ENCODE measurements at regions not wholly inside any gene's neighbourhood (a gene's known extent, or its start where the extent isn't known, plus 50 kb on each side); places are given as distances from the start of the nearest gene placed in this dataset.
A peak's percentile ranks its signal among the peaks of the same experiment; 100 is the strongest.
"Not testable (repeated sequence)": the region's sequence is repeated elsewhere in the genome, so short reads cannot be mapped to it uniquely, and the experiment has no call there.

DNA sequence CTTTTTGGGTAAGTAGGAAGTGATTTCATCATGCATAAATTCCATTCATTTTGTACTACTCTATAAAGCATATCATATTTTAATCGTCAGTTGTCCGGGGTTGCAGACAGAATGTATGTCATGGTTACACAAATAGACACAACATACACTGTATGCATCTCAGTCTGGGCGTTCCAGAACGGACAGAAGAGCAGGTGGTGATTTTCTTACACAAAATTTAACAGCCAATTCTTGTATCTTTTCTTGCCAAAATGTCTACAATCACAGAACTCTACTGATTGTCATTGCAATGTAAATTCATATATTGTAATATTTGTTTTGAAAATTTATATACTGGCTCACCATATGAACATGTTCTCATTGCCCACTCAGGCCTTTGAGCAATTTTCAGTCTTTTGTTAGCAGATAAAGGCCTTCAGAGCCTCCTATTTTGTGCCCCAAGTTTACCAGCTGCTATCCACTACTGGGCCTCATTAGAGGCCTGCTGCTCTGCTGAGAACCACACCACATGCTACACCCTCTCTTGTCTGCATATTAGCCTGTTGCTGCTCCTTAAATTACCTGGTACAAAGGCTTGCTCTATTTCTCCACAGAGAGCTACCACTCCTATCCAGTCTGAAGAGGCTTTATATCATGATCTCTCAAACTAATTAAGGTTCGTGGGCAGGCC lies 61.5 kb downstream of the PRDM13 start:
- no peak for DNase-seq

DNA sequence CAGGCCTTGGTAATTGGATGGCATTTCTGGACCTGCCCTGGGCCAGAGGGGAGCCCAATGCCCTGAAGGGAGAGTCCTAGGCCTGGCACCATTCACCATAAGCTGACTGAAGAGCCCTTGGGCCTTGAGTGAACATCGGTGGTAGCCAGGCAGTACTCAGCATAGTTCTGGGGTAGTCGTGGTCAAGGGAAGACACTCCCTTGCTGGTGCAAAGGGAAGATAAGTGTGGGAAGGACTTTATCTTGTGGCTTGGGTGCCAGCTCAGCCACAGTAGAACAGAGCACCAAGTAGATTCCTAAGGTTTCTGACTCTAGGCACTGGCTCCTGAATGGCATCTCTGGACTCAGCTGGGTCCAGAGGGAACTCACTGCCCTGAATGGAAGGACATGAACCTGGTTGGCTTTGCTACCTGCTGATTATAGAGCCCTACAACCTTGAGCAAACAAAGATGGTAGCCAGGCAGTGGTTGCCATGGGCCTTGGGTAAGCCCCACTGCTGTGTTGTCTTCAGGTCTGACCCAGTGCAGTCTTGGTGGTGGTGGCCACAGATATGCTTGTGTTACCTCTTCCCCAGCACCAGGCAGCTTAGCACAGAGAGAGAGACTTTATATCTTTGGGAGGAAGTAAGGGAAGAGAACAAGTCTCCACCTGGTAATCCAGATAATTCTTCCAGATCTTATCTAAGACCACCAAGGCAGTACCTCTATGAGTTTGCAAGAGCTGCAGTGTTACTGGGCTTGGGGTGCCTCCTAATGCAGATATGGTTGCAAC lies 83.5 kb downstream of the PRDM13 start:
- no peak for DNase-seq

DNA sequence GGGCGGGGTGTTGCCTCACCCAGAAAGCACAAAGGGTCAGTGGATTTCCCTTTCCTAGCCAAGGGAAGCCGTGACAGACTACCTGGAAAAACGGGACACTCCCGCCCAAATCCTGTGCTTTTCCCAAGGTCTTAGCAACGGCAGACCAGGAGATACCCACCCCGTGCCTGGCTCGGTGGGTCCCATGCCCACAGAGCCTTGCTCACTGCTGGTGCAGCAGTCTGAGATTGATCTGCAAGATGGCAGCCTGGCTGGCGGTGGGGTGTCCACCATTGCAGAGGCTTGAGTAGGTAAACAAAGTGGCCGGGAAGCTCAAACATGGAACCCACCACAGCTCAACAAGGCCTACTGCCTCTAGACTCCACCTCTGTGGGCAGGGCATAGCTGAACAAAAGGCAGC lies 95.7 kb downstream of the PRDM13 start:
- DNase-seq, result not testable (repeated sequence)

DNA sequence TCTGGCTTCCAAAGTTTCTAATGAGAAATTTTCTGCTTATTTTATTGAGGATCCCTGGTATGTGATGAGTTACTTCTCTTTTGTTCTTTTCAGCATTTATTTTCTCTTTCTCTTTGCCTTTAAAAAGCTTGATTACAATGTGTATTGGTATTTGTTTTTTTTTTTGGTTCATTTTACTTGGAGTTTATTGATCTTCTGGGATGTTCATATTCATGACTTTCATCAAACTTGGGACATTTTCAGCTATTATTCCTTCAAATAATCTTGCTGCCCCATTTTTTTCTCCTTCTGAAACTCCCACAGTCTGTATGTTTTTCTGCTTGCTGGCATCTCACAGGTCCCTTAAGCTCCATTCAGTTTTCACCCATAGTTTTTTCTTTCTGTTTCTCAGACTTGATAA lies 102.4 kb downstream of the PRDM13 start:
- DNase-seq, result no peak

DNA sequence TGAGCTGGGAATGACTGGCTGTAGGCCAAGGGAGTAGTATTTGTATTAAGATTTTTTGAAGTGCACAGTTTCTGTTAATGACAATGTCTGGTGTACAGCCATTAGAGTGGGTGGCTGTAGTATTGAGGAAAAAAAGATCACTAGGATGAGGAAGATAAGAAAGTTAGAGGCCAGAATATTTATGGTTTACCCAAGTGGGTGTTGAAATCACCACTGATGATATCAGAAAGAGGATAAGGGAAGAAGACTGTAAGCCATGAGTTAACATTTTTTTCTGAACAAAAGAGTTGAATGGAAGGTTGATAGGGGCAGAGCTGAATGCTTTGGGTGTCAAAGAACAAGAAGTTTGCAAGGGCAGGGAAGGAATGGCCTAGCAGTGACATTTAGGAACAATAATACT lies 104.7 kb downstream of the PRDM13 start:
- DNase-seq, result no peak

DNA sequence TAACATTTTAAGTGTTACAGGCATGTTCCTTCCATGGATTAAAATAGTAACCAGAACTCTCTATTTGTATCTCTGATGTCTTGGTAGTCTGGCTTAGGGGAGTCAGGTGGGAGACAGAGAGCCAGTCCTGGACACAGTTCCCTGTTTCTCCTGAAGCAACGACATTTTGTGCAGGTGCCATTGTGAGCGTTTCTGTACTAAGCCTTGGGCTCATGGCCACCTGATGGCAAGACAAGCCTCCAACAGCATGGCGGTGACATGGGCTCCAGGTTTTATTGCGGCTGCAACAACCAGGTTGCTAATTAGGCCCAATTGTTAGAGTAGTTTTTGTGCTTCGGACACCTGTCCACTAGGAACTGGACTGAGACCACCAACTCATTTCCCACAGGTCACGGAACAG lies 105.3 kb downstream of the PRDM13 start:
- DNase-seq, result no peak

DNA sequence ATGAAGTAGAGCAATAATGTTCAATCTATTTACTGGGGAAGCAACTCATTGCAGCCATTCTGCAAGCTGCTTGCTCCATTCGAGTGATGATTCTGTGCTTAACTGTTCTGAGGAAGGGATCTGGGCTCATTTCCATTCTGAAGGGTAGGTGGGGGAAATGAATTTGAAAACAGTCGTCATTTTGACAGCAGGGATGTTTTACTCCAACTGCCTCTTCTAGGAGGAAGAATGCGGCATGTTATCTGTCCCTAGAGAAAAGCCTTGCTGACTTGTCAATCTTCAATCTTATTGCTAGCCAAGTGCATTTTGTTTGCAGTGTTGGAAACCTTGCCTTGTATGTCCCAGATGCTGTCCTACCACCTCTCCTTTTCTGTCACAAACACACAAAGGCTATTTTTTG lies 105.9 kb downstream of the PRDM13 start:
- DNase-seq, result no peak

DNA sequence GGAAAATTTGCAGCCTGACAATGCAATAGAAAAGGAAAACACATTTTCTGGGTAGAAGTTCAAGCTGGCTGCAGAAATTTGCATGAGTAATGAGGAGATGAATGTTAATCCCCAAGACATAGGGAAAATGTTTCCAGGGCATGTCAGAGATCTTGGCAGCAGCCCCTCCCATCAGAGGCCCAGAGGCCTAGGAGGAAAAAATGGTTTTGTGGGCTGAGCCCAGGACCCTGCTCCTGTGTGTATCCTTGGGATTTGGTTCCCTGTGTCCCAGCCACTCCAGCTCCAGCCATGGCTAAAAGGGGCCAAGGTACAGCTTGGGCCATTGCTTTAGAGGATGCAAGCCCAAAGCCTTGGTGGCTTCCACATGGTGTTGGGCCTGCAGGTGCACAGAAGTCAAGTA lies 115.4 kb downstream of the PRDM13 start:
- not testable (repeated sequence) for DNase-seq

DNA sequence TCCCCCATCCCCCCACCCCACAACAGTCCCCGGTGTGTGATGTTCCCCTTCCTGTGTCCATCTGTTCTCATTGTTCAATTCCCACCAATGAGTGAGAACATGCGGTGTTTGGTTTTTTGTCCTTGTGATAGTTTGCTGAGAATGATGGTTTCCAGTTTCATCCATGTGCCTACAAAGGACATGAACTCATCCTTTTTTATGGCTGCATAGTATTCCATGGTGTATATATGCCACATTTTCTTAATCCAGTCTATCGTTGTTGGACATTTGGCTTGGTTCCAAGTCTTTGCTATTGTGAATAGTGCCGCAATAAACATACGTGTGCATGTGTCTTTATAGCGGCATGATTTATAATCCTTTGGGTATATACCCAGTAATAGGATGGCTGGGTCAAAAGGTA lies 123.6 kb downstream of the PRDM13 start:
- DNase-seq, result not testable (repeated sequence)

DNA sequence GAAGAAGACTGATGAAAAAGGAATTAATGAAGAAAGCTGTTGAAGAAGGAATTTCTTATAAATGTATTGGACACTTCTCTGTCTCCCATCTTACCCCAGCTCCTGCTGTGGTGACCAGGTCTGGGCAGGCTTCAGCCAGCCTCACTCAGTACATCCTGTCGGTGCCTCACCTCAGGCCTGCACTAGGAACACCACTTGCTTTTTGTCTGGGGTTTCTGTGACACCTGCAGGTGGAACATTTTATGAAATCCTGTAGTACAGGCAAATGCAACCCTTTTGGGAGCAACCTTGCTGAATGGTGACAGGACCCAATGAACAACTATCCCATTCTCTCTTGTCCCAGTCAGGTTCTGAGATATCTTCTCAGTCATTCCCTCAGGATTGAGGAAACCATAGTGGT lies 129.7 kb downstream of the PRDM13 start:
- no peak for DNase-seq

DNA sequence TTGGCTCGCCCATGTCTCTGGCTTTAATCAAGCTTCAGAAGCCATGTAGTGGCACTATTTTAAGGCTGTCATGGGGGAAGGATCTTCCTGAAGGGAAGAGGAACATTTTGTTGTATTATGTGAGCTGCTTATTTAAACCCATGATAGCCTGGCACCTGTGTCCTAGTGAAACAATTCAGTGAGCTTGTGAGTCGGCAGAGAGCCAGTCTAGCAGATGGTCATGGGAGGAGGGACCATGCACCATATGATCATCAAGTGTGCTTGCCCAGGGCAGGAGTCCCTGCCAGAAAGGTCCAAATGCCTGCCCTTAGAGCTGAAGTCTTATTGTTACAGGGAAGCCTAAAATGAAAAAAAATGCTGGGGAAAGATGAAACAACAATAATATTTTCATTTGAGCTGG lies 132.9 kb downstream of the PRDM13 start:
- DNase-seq, result no peak

DNA sequence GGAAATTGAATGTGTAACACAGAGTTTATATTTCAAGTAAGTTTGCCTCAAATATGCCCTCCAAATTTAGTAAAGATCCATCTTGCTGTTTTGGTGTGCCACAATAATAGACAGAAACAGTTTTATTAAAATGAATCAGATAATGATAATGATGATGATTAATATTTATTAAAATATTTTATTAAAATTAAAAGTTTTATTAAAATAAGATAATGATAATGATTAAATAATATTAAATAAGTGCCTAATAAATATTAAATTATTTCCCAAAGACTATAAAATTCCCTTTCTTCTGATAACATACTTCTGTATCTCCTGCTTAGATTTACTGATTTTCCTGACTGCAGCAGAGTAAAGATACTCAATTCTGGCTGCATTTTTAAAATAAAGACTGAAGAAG lies 134.5 kb downstream of the PRDM13 start:
- DNase-seq, result no peak

DNA sequence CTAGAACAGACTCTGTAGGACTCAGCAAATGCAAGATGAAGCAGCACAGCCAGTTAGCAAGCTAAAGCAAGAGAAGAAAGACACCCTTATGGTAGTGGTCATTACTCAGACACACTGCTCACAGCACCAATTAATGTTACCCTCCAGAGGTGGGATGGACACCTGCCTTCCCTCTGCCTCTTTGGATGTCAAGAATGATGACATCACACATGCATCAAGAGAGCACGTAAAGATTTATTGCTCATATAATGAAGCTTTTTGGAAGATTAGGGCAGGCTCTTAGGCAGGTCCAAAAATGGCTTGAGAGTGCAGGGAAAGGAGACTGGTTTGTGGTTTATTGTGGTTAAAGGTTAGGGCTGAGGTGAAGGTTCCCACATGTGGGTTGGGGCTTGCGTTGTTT lies 137.0 kb downstream of the PRDM13 start:
- no peak for DNase-seq

DNA sequence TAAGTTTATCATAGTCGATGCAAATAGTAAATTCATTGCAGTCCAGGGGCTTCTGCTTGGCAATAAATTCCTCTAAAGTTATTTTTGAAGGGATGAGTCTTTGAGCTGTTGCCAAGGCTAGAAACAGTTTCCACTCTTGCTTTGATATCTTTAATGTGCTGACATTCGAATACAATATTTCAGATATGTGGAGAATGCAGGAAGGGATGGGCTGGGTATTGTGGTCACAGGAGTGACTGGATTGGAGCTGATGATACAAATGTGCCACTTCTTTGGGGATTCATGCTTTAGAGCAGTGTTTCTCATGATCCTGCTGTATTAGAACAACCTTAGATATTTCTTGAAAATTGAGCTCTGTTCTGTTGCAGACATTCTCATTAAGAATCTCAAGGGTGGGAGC lies 139.0 kb downstream of the PRDM13 start:
- DNase-seq, result no peak

DNA sequence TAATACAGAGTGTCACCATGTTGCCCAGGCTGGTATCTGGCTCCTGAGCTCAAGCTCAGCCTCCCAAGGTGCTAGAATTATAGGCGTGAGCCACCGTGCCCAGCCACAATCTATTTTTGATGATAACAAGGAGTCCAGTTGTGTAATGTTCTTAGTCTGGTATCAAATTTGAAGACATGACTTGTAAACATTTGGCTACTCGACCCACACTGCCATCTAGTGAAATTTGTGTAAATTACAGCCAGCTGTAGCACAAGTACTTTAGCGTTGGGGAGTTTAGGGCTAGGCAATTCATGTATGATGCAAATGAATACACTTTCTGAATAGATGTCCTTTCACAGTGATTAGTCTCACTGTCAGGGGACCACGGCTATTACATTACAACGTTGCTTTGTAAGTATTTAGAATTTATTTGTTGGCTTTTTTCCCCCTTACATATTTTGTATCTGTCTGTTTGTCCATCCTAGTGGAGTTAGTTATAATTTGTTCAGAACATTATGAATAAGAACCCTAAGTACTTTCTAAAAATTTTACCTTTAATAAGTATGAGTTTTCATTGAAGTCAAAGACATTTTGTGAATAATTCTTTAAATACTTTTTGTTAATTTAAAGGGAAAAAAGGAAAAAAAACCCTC lies 139.7 kb downstream of the PRDM13 start:
- peak; percentile 51 for DNase-seq

DNA sequence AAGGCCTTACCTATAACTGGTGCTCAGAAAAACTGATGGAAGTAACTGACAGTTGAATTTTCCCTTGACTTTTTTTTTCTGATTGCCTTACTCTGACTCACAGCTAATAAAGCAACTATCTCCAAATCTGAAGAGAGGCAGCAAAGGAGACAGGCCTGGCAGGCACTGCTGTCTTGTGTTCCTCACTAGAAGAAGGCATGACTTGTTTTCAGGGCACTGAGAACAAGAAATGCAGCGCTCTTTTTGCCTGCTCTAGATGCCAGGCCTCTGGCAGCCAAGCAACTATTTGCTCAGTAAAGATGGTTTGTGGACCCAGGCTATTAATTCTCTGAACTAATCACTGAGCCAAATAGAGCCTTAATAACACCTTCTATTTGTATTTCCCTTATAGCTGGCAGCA lies 155.1 kb downstream of the PRDM13 start:
- no peak for DNase-seq

DNA sequence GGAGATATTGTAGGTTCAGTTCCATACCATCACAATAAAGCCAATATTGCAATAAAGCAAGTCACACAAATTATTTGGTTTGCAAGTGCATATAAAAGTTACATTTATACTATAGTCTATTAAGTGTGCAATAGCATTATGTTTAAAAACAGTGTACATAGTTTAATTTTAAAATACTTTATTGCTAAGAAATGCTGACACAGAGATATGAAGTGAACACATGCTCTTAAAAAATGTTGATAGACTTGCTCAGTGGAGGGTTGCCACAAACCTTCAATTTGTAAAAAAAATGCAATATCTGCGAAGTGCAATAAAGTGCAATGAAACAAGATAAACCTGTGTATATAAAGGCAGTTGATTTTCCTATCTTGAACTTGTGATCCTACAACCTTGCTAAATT lies 161.5 kb downstream of the PRDM13 start:
- no peak for DNase-seq

DNA sequence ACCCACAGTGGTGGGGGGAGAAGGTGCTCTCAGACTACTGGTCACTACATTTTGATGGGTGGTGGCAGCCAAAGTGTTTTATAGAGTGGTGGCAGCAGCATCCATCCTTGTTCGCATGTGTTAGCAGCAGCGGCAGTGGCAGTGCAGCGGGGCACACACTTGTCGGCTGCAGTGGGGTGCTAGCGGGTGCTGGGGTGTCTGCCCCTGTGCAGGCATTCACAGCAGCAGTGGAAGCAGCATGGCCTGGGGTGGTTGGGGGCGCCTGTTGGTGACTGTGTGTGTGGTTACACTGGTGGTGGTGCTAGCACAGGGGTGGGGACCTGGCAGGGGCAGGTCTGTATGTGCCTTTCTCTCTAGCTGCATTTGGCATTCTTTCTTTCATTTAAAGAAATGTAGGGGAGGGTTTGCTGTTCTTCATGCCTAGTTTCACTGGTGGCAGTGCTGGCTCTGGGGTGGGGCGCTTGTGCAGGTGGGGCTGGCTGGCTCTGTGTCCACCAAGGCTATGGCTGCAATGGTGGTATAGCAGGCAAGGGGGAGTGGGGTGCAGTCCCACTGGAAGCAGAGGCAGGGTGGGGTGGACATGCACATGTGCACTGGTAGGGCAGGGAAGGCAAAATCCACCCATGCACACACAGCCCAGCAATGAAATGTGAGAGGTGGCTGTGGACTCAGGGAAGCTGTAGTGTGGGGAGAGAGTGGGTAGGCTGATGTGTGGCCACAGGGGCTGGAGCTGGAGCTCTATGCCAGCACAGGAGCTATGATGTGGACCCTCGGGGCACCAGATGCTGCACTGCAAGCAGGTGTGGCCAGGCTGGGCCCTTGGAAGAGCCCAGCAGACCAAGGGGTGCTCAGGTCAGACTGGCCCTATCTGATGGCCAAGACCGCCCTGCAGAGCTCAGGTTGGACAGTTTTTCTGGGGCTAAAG lies 173.3 kb downstream of the PRDM13 start:
- no peak for DNase-seq

DNA sequence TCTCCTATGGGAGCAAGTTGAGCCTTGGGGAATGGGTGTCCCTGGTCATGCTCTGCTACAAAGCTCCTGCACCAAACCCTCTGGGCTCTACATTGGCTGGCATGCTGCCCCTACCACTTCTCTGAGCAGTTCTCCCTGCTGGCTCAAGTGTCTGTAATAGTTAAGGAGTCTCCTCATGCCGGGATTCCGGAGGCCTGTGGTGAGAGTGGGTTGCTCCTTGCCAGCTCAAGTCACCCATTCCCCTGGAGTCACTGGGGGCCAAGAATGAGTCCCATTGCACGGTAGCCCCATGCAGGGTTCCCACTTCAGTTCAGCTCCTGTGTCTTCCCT lies 173.9 kb downstream of the PRDM13 start:
- no peak for DNase-seq

DNA sequence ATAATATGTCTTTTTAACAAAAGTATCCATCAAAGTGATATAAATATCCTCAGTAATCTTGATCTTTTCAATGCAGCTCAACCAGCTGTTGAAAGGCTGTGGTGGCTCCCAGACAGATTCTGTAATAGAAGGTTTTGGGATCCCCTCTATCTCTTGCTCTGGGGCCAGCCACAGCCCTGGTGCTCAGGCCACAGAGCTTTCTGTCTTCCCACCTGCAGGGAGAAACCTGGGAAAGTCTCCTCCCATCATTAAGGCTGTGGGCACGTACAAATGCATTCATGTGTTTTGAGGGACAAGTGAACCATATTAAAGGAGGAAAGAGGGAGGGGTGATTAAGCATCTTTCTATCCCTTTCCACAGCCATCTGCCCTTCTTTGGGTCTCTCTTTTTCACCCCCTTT lies 183.1 kb downstream of the PRDM13 start:
- no peak for DNase-seq

DNA sequence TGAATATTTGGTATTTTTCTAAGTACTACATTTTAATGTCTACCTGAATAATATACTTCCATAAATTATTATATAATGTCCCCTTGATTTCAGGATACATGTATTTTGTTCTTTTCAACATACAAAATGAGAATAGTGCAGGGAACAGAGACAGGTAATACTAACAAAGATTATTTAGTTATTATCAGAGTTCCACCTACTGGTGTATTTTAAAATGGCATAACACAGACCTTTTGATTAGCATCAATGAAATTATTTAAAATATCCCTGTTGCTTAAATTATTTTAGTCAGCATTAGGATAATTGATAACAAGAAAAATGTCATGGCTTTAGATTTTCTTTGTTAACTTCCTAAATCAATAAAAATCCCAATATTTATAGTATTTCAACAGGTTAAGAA lies 184.0 kb downstream of the PRDM13 start:
- no peak for DNase-seq

DNA sequence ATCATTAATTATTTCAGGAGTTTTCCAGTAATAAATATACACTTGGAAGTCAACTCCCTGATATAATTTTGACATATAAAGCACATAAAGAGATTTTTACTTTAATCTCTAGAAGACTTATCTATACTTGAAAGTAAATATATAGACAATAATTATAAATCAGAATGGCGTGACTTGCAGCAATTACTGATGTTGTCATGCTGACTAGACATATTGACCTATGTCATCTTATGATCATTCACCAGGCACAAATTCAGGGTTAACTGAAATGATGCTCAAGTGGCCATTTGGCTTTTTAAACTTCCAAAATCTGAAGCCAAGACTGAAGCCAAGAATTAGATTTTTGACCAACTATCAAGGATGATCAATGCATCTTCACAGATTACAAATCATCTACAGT lies 192.2 kb downstream of the MCHR2 start:
- DNase-seq, result no peak

DNA sequence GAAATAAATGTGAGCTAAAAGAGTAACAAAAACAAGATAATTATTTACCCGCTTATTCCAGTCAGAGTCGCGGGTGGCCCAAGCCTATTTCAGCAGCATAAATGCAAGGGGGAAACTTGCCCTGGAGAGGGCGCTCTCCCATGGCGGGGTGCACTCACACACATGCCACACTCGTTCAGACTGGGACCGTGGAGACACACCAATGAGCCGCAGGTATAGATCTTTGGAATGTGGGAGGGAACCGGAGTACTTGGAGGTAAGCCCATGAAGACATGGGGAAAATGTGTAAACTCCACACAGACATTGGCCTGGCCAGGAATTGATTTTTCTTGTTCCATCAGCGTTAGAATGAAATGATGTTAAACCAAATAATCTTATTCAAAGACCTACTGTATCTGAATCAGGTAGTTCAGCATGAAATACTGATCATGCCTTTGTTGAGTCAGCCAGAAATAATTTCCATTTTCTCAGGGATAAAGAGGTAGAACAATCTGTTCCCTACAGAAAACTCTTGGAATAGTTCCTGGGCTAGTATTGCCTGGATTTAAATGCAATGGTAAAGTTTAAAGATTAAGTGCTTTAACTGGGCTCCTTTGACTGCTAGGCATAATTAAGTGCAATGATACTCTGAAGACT lies 191.5 kb downstream of the MCHR2 start:
- DNase-seq, result no peak

Data from right hindlimb (tissue), 1 donor.